GM12873 (cell line): ENCODE measurements at regions not wholly inside any gene's neighbourhood (a gene's known extent, or its start where the extent isn't known, plus 50 kb on each side); places are given as distances from the start of the nearest gene placed in this dataset.

ENCODE experiments used
- CTCF ChIP-seq: IDR thresholded peaks from 2 replicates; pipeline ENCODE4 v1.5.1; 2012; ENCODE audit warnings: low read depth, mild to moderate bottlenecking, moderate library complexity, low read length, control low read depth; ENCODE audit not compliant: insufficient read depth; ENCODE audit errors: missing control alignments

- no peak for TF ChIP-seq CTCF
These were observed 1135.2 kb downstream of the AMY1C start for GRCh38 chr1:104884939-104885338.

- no peak for TF ChIP-seq CTCF
These were observed 1155.6 kb downstream of the AMY1C start for GRCh38 chr1:104905322-104905721.

GRCh38 chr1:104906141-104906540, 1156.4 kb downstream of the AMY1C start:
- no peak for TF ChIP-seq CTCF

- no peak for TF ChIP-seq CTCF
These were observed 1169.5 kb downstream of the AMY1C start for GRCh38 chr1:104919188-104919587.

GRCh38 chr1:104921525-104921924, 1171.8 kb downstream of the AMY1C start:
- TF ChIP-seq CTCF, result no peak

- no peak for TF ChIP-seq CTCF
These were observed 1173.4 kb downstream of the AMY1C start for GRCh38 chr1:104923075-104923474.

- no peak for TF ChIP-seq CTCF
These were observed 1179.6 kb downstream of the AMY1C start for GRCh38 chr1:104929280-104929679.
